Choroid plexus epithelial cell (primary cell): ENCODE measurements at regions not wholly inside any gene's neighbourhood (a gene's known extent, or its start where the extent isn't known, plus 50 kb on each side); places are given as distances from the start of the nearest gene placed in this dataset.

Source experiments
- DNase-seq: peaks from one replicate; pipeline ENCODE4 v3.0.0-alpha.2; 2010; ENCODE audit warnings: low read depth
- H3K4me3 ChIP-seq: 2 replicates; pipeline ENCODE4 v1.5.1; 2011; ENCODE audit warnings: low read depth, mild to moderate bottlenecking, control low read depth, low read length, moderate library complexity
- CTCF ChIP-seq: conservative IDR thresholded peaks from 2 replicates; pipeline ENCODE4 v1.5.1; 2011; ENCODE audit warnings: low read depth, mild to moderate bottlenecking, control low read depth, inconsistent platforms, low read length, moderate library complexity

- TF ChIP-seq CTCF: no peak
These were observed 1538.5 kb upstream of the CDH6 start for GRCh38 chr5:29654954-29655353.

GRCh38 chr5:29649321-29649720, 1544.2 kb upstream of the CDH6 start:
- no peak for TF ChIP-seq CTCF
- DNase-seq: no peak
- no peak overlapping the region for H3K4me3 ChIP-seq

More at GRCh38 chr5:29654954-29655353, 1538.5 kb upstream of the CDH6 start:
- no peak overlapping the region for H3K4me3 ChIP-seq
- no peak for DNase-seq

- no peak for TF ChIP-seq CTCF
- DNase-seq: no peak
- no peak overlapping the region for H3K4me3 ChIP-seq
These were observed 1550.9 kb upstream of the CDH6 start for GRCh38 chr5:29642601-29643000.

GRCh38 chr5:29614206-29614605, 1579.3 kb upstream of the CDH6 start:
- no peak overlapping the region for H3K4me3 ChIP-seq
- no peak for DNase-seq
- no peak for TF ChIP-seq CTCF

GRCh38 chr5:29588236-29588635, 1605.2 kb upstream of the CDH6 start:
- no peak for TF ChIP-seq CTCF
- no peak for DNase-seq
- no peak overlapping the region for H3K4me3 ChIP-seq

- no peak for DNase-seq
- H3K4me3 ChIP-seq: no peak overlapping the region
- no peak for TF ChIP-seq CTCF
These were observed 1605.7 kb upstream of the CDH6 start for GRCh38 chr5:29587832-29588231.

- TF ChIP-seq CTCF: no peak
- H3K4me3 ChIP-seq: no peak overlapping the region
- DNase-seq: no peak
These were observed 1625.5 kb upstream of the CDH6 start for GRCh38 chr5:29568028-29568427.
